C4-2B (cell line): ENCODE measurements at regions not wholly inside any gene's neighbourhood (a gene's known extent, or its start where the extent isn't known, plus 50 kb on each side); places are given as distances from the start of the nearest gene placed in this dataset.

Source experiments
- ZFX ChIP-seq: fragments of 450-650 bp; IDR thresholded peaks from 2 replicates; pipeline ENCODE4 v1.6.1; 2017
- TF ChIP-seq, protein P1 (sequence below): fragments of 450-650 bp; conservative IDR thresholded peaks from 2 replicates; pipeline ENCODE4 v1.5.1; 2017; ENCODE audit warnings: mild to moderate bottlenecking

DNA sequence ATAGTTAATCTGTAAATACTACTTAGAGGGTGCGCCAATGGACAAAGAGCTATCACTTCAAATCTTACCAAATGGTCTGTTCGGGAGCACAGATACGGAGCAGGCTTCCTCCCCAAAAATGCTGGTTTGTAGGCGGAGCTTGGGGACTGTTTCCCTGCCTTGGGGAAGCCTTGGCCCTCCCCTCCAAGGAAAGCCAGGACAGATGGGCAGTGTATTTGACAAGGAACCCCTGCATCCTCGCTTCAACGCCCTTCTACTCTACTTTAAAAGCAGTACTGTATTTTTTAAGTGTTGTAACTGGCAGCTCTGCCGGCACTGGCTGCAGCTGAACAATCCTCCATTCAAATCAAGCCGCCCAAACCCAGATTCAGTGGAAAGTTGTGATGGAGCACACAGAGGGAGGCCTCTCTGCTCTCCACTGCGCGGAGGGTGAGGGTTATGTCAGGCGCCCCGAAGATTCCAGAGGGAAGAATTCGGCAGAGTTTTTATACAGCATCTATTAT, 83.1 kb upstream of the FNDC3B start:
- TF ChIP-seq, protein P1, sequence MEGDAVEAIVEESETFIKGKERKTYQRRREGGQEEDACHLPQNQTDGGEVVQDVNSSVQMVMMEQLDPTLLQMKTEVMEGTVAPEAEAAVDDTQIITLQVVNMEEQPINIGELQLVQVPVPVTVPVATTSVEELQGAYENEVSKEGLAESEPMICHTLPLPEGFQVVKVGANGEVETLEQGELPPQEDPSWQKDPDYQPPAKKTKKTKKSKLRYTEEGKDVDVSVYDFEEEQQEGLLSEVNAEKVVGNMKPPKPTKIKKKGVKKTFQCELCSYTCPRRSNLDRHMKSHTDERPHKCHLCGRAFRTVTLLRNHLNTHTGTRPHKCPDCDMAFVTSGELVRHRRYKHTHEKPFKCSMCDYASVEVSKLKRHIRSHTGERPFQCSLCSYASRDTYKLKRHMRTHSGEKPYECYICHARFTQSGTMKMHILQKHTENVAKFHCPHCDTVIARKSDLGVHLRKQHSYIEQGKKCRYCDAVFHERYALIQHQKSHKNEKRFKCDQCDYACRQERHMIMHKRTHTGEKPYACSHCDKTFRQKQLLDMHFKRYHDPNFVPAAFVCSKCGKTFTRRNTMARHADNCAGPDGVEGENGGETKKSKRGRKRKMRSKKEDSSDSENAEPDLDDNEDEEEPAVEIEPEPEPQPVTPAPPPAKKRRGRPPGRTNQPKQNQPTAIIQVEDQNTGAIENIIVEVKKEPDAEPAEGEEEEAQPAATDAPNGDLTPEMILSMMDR = no peak
- TF ChIP-seq ZFX = no peak
